GM12864 (cell line): ENCODE measurements at regions not wholly inside any gene's neighbourhood (a gene's known extent, or its start where the extent isn't known, plus 50 kb on each side); places are given as distances from the start of the nearest gene placed in this dataset.

Experiments used
- DNase-seq: peaks from one replicate; pipeline ENCODE4 v3.0.0-alpha.2; 2011; ENCODE audit warnings: low read depth
- H3K4me3 ChIP-seq: 2 replicates; pipeline ENCODE4 v1.5.1; 2011; ENCODE audit warnings: mild to moderate bottlenecking, low read depth, low read length, control low read depth
- CTCF ChIP-seq: IDR thresholded peaks from 2 replicates; pipeline ENCODE4 v1.5.1; 2011; ENCODE audit warnings: low read depth, mild to moderate bottlenecking, moderate library complexity, low read length, control low read depth, inconsistent platforms; ENCODE audit errors: missing control alignments

- no peak overlapping the region for H3K4me3 ChIP-seq
- no peak for TF ChIP-seq CTCF
- no peak for DNase-seq
Observed at GRCh38 chr11:97962758-97963157, 1058.0 kb upstream of the CNTN5 start.

DNA sequence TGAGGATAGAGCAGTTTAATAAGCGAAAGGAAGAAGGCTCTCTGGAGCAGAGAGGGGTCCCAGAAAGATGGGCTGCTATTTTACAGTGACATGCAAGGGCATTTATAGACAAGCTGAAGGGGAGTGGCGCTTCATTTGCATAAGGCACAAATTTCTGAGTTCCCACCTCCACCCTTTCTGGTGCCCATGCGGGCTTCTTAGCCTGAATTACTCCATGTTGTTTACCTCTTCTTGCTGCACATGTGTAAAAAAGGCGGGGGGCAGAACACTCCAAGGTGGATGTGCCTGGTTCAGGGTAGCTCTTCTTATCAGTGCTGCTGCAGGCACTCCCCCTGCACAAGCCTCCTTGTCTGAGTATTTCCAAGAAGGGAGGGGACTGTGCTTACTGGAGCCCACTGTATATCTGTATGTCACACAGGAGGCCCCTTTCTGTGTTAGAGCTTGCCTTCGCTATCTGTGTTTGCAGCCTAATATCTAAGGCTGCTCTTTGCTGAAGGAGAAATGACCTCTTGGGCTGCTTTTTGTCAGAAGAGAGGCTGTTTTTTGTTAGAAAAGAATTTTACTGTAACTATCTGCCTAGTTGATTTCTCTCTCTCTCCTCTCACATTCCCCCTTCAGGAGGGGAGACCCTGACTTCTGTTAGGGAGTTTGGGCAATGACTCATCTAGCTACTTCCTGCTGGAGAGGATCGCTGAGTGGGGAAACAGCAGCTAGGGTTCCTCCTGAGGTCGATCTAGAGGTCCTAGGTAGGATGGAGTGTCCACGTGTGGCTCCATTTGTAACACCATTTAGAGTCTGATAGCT is 1057.0 kb upstream of the CNTN5 start:
- DNase-seq: no peak
- no peak for TF ChIP-seq CTCF
- no peak overlapping the region for H3K4me3 ChIP-seq

GRCh38 chr11:97964332-97965004 is 1056.3 kb upstream of the CNTN5 start:
- no peak for DNase-seq
- no peak for TF ChIP-seq CTCF
- no peak overlapping the region for H3K4me3 ChIP-seq

DNA sequence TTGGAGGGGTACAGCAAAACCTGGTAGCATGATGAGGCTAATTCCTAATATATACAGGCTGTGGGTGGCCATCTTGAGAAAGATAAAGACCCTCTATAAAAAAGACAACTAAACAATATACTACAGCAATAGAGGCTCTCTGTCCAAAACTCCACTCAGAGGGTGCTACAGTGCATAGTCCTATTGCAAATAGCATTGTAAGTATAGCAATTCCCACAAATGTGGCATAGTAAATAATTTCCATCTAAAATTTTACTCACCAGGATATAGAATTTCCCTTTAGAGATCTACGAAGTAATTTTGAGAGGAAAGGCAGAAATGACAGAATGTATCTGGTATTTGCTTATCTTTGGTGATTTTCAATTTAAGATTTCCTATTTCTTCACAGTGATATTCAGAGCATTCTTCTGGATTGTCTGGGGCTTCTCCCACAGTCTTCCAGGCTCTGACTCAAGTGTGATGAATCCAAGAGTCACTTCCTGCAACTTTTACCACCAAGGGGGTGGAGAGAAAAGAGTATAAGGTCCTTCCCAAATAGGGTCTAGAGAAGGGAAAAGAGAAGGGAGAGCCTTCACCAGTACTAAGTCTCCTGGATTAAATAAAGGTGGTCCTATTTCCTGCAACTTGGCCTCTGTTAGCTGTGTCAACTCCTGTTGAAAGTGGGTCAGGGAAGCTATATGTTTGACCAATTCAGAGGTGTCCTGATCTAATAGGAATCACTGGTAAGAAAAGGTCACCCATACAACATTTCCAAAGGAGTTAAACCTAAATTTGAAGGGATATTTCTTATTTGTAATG is 1054.7 kb upstream of the CNTN5 start:
- no peak for DNase-seq
- TF ChIP-seq CTCF: no peak
- H3K4me3 ChIP-seq: no peak overlapping the region

- no peak for TF ChIP-seq CTCF
- H3K4me3 ChIP-seq: no peak overlapping the region
- DNase-seq: no peak
Observed at GRCh38 chr11:97966901-97967300, 1053.8 kb upstream of the CNTN5 start.

- no peak for DNase-seq
- no peak overlapping the region for H3K4me3 ChIP-seq
- no peak for TF ChIP-seq CTCF
Observed at GRCh38 chr11:97968071-97968470, 1052.7 kb upstream of the CNTN5 start.
